Endothelial cell of umbilical vein (primary cell): ENCODE measurements at regions not wholly inside any gene's neighbourhood (a gene's known extent, or its start where the extent isn't known, plus 50 kb on each side); places are given as distances from the start of the nearest gene placed in this dataset.

ENCODE experiments used
- BruUV-seq: library from RNA; stranded (reverse); fragments of 400-500 nt; replicated peaks from 2 replicates; lab custom pipeline; 2021; lab: Mats Ljungman, UMichigan
- CTCF ChIA-PET: fragments of 300-600, 350-600 bp; sonication (Branson Sonifier 250); formaldehyde crosslinking; loops from one replicate; lab custom pipeline; 2021; ENCODE audit warnings: antibody characterized with exemption, inconsistent platforms; lab: Charles Lee
- POLR2A ChIA-PET: fragments of 300-600, 350-600 bp; sonication (Branson Sonifier 250); formaldehyde crosslinking; loops from one replicate; lab custom pipeline; 2021; ENCODE audit warnings: antibody characterized with exemption, inconsistent platforms; lab: Charles Lee
- DNase-seq: peaks from one replicate; pipeline ENCODE4 v3.0.0-alpha.2; 2011; ENCODE audit warnings: low read depth, low spot score
- FAIRE-seq: peaks from 2 replicates; lab custom pipeline; 2011; peaks lifted over from hg19 to GRCh38; lab: Jason Lieb, UNC
- H2AFZ ChIP-seq: 2 replicates; pipeline ENCODE4 v1.6.0; 2012; ENCODE audit warnings: low read depth, low read length, control low read depth, inconsistent platforms
- H3K27ac ChIP-seq: 2 replicates; pipeline ENCODE4 v1.5.1; 2011; ENCODE audit warnings: low read depth, mild to moderate bottlenecking, control low read depth, low read length, moderate library complexity; ENCODE audit not compliant: insufficient read depth
- H3K27me3 ChIP-seq, 2 experiments: 2 replicates each; pipeline versions ENCODE4 v1.6.0 to v1.6.1; 2011; ENCODE audit warnings: low read length in 2 of 2, mixed read lengths in 1 of 2; ENCODE audit not compliant: control insufficient read depth in 2 of 2, insufficient read depth in 2 of 2
- H3K36me3 ChIP-seq, 2 experiments: 2 replicates in 1 of 2; 3 replicates in 1 of 2; pipeline ENCODE4 v1.5.1; 2011; ENCODE audit warnings: low read length in 2 of 2, mild to moderate bottlenecking in 1 of 2, moderate library complexity in 1 of 2; ENCODE audit not compliant: control insufficient read depth in 2 of 2, insufficient read depth in 2 of 2; ENCODE audit errors: extremely low read depth in 1 of 2
- H3K4me1 ChIP-seq: 3 replicates; pipeline ENCODE4 v1.5.1; 2011; ENCODE audit warnings: mild to moderate bottlenecking, low read length; ENCODE audit not compliant: control insufficient read depth, insufficient read depth; ENCODE audit errors: extremely low read depth
- H3K4me2 ChIP-seq: 2 replicates; pipeline ENCODE4 v1.6.1; 2011; ENCODE audit warnings: low read length, control low read depth, mixed read lengths; ENCODE audit not compliant: insufficient read depth
- H3K4me3 ChIP-seq, 3 experiments: fragments of 200-600 bp in 1 of 3; sonication (generic), shearing (Covaris generic) in 1 of 3; replicated peaks in 1 of 3; 2 replicates each; pipeline ENCODE4 v1.5.1; 2011 to 2016; ENCODE audit warnings: control low read depth in 3 of 3, low read length in 3 of 3, mild to moderate bottlenecking in 2 of 3, inconsistent platforms in 1 of 3, low read depth in 1 of 3, moderate library complexity in 1 of 3; ENCODE audit not compliant: insufficient read depth in 1 of 3
- H3K79me2 ChIP-seq: 2 replicates; pipeline ENCODE4 v1.6.0; 2012; ENCODE audit warnings: low read length, inconsistent platforms; ENCODE audit not compliant: control insufficient read depth, insufficient read depth
- H3K9ac ChIP-seq: replicated peaks from 2 replicates; pipeline ENCODE3; 2011; ENCODE audit warnings: low read length, control low read depth; ENCODE audit not compliant: insufficient read depth; ENCODE audit errors: extremely low read depth
- H3K9me1 ChIP-seq: replicated peaks from 3 replicates; pipeline ENCODE4 v1.6.0; 2011; ENCODE audit warnings: mild to moderate bottlenecking, low read length; ENCODE audit not compliant: control insufficient read depth, insufficient read depth; ENCODE audit errors: extremely low read depth
- H3K9me3 ChIP-seq: replicated peaks from 2 replicates; pipeline ENCODE4 v1.5.1; 2012; ENCODE audit warnings: low read length, inconsistent platforms; ENCODE audit not compliant: control insufficient read depth, insufficient read depth
- H4K20me1 ChIP-seq: replicated peaks from 2 replicates; pipeline ENCODE3; 2011; ENCODE audit warnings: mild to moderate bottlenecking, low read length; ENCODE audit not compliant: control insufficient read depth, insufficient read depth; ENCODE audit errors: extremely low read depth
- CTCF ChIP-seq, 2 donors: IDR thresholded peaks; 1 replicate in 1 of 2; 2 replicates in 1 of 2; pipeline ENCODE4 v1.5.1; 2011; ENCODE audit warnings: low read length in 2 of 2, mild to moderate bottlenecking in 2 of 2, moderate library complexity in 2 of 2, control low read depth in 1 of 2, inconsistent platforms in 1 of 2, low read depth in 1 of 2; ENCODE audit not compliant: insufficient read depth in 1 of 2; ENCODE audit errors: extremely low read depth in 1 of 2
- FOS ChIP-seq: IDR thresholded peaks from 2 replicates; pipeline ENCODE4 v1.6.1; 2011; ENCODE audit warnings: mild to moderate bottlenecking, low read length, moderate library complexity, borderline replicate concordance; ENCODE audit not compliant: insufficient read depth
- GATA2 ChIP-seq: IDR thresholded peaks from 2 replicates; pipeline ENCODE4 v1.7.0; 2011; ENCODE audit warnings: low read depth, mild to moderate bottlenecking, moderate library complexity, mixed read lengths, low read length; ENCODE audit not compliant: insufficient read length, insufficient read depth
- JUN ChIP-seq: IDR thresholded peaks from 2 replicates; pipeline ENCODE4 v1.6.1; 2011; ENCODE audit warnings: borderline replicate concordance, low read depth; ENCODE audit not compliant: insufficient read length, insufficient read depth
- MAX ChIP-seq: IDR thresholded peaks from 2 replicates; pipeline ENCODE4 v1.6.1; 2011; ENCODE audit not compliant: insufficient read depth, insufficient read length
- MYC ChIP-seq: IDR thresholded peaks from one replicate; pipeline ENCODE4 v1.6.1; 2011; ENCODE audit warnings: mild to moderate bottlenecking, low read depth, low read length
- POLR2A ChIP-seq: IDR thresholded peaks from 2 replicates; pipeline ENCODE4 v1.6.1; 2012; ENCODE audit warnings: low read depth, mild to moderate bottlenecking, control low read depth, low read length
- POLR2AphosphoS5 ChIP-seq: IDR thresholded peaks from 2 replicates; pipeline ENCODE4 v1.6.1; 2012; ENCODE audit warnings: low read depth, mild to moderate bottlenecking, control low read depth, low read length, moderate library complexity; ENCODE audit not compliant: insufficient read depth
- dilution Hi-C: fragments of 300-500 bp; cut with MboI; formaldehyde crosslinking; loops from one replicate; pipeline ENCODE4 v1.15.0; 2019; ENCODE audit warnings: low sequenced_read_pairs; ENCODE audit not compliant: extremely low pct_ligation_motif_present
- intact Hi-C: fragments of 100-400 bp; cut with micrococcal nuclease; formaldehyde crosslinking; loops from one replicate; pipeline ENCODE4 v1.10.0; 2022

- H3K9ac ChIP-seq = no peak overlapping the region
- H3K9me1 ChIP-seq = no peaks in the 10 kb centered on the region
- H3K9me3 ChIP-seq = no peaks in the 10 kb centered on the region
- no peak overlapping the region for H3K27ac ChIP-seq
- dilution Hi-C loops = no loop called here
- intact Hi-C loops = loop anchor here (1.0 kb wide), 6 partner anchors 41 to 761 kb away; no protein-coding TSS in a partner anchor
- ChIA-PET CTCF (interaction anchor here (0.6 to 5.2 kb wide), 32 partner anchors 9 to 1082 kb away, joined by 3 to 109 read pairs (median 4); partner anchors contain the start of gene PDE1C), POLR2A (no interaction called here)
- H4K20me1 ChIP-seq = no peaks in the 10 kb centered on the region
- H3K27me3 ChIP-seq = peaks cover 0 to 4% of the 10 kb centered on the region in 2 experiments
- H3K4me3 ChIP-seq = no peak overlapping the region
- peak; percentile 24 for FAIRE-seq
- no peaks in the 10 kb centered on the region for H3K79me2 ChIP-seq
- DNase-seq = peak; percentile 70
- peak overlapping the region; percentile 14 for H3K4me2 ChIP-seq
- BruUV-seq = no TSS peak
- no peaks in the 10 kb centered on the region for H3K4me1 ChIP-seq
- H3K36me3 ChIP-seq = no peaks in the 10 kb centered on the region
- H2AFZ ChIP-seq = no peak overlapping the region
- TF ChIP-seq GATA2 (no peak), CTCF (IDR thresholded peaks at IDR 0.05; ENCODE audit: extremely low read depth in 1 of 2, insufficient read depth in 1 of 2, low read depth in 1 of 2, low read length in 2 of 2) (peak; percentile 59 to 67)
Measured at GRCh38 chr7:32204361-32205018, 134.3 kb upstream of the PDE1C start.

- H3K27me3 ChIP-seq = no peaks in the 10 kb centered on the region
- H3K36me3 ChIP-seq = no peaks in the 10 kb centered on the region
- no peak for TF ChIP-seq GATA2
- no peak for TF ChIP-seq JUN
- TF ChIP-seq MYC = no peak
- TF ChIP-seq POLR2AphosphoS5 = no peak
- TF ChIP-seq FOS = no peak
- no peak for TF ChIP-seq MAX
- no peak for TF ChIP-seq CTCF (IDR thresholded peaks at IDR 0.05; ENCODE audit: extremely low read depth in 1 of 2, insufficient read depth in 1 of 2, low read depth in 1 of 2, low read length in 2 of 2)
- no peak for TF ChIP-seq POLR2A
- no peaks in the 10 kb centered on the region for H4K20me1 ChIP-seq
- H3K4me1 ChIP-seq = no peaks in the 10 kb centered on the region
- POLR2A ChIA-PET = no interaction called here
- no peak overlapping the region for H3K9ac ChIP-seq
- H3K79me2 ChIP-seq = no peaks in the 10 kb centered on the region
- no peak for DNase-seq
- no peaks in the 10 kb centered on the region for H3K9me1 ChIP-seq
- no peak overlapping the region for H3K4me2 ChIP-seq
- H3K4me3 ChIP-seq = no peak overlapping the region
- H2AFZ ChIP-seq = no peak overlapping the region
- CTCF ChIA-PET = interaction anchor here (1.4 kb wide), 1 partner anchor 386 kb away, joined by 3 read pairs; no protein-coding TSS in a partner anchor
- dilution Hi-C loops = no loop called here
- H3K9me3 ChIP-seq = no peaks in the 10 kb centered on the region
- no TSS peak for BruUV-seq
- intact Hi-C loops = no loop called here
- no peak for FAIRE-seq
- no peak overlapping the region for H3K27ac ChIP-seq
Measured at GRCh38 chr7:32200646-32201045, 130.4 kb upstream of the PDE1C start.
